GM21515 (cell line): ENCODE measurements at regions not wholly inside any gene's neighbourhood (a gene's known extent, or its start where the extent isn't known, plus 50 kb on each side); places are given as distances from the start of the nearest gene placed in this dataset.
"Not testable (repeated sequence)": the region's sequence is repeated elsewhere in the genome, so short reads cannot be mapped to it uniquely, and the experiment has no call there.

Experiments
- ATAC-seq: cut with Tn5 transposase; IDR thresholded peaks from one replicate; pipeline ENCODE4 v1.9.1; 2021; ENCODE audit not compliant: unreplicated experiment

DNA sequence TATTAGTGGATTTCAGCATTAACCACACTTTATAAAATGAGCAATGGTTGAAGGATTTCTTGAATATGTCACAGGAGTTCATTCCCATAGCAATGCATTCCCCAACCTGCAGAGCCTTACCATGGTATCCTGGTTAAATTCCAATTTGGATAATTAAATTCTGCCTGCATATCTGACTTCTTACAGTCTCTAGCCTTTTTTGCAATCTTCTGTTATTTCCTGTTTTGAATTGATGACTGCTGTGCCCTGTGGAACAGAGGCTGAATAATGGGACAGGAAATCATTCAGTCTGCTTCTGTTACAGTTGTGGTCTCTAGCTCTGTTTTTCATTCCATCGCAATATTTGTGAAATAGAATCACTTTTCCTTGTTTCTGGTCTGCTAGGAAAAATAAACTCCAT lies 1823.9 kb downstream of the PLA2G4A start:
- ATAC-seq, result no peak

DNA sequence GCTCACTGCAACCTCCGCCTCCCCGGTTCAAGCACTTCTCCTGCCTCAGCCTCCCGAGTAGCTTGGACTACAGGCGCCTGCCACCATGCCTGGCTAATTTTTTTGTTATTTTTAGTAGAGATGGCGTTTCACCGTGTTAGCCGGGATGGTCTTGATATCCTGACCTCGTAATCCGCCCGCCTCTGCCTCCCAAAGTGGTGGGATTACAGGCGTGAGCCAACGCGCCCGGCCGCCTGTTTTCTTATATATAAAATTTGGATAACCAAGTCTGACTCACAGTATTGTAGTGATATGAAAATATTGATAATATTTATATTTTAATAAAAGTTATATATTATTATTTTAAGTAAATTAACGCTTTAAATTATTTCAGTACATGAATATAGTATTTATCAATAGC lies 1821.7 kb downstream of the BRINP3 start:
- not testable (repeated sequence) for ATAC-seq

DNA sequence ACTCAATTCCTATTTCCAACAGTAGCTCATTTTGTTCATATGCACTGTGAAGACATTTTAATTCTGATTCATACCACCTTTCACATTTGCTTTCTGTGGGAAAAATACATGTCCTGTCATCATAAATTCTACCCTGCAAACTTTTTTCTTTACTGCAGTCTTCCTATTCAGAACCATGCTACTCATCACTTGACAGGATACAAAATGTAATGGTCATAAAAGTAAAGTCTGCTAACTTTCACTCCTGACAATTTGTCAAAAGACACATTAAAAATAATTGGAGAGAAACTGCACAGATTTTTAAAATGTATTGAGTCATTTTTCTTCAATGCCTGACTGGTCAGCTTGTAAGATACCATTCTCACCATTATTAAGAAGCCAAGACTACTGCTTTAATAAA lies 1817.1 kb downstream of the BRINP3 start:
- no peak for ATAC-seq

DNA sequence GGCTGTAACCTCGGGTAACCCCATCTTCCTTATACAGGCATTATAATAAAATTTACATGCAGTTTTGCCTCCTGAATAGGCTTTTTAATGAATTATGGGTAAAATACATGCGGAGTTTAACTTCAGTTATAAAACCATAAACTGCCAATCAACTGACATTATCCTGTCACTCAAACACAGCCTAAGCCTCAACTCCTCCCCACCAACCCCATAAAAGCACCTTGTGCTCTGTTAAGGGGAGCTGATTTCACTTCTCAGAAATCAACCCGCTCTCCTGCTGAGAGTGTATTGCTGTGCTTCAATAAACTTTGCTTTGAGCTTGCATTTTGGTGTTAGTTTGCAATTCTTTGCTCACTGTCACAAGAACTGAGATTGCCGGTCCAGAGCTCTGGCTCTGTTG lies 1812.2 kb downstream of the BRINP3 start:
- ATAC-seq, result no peak

DNA sequence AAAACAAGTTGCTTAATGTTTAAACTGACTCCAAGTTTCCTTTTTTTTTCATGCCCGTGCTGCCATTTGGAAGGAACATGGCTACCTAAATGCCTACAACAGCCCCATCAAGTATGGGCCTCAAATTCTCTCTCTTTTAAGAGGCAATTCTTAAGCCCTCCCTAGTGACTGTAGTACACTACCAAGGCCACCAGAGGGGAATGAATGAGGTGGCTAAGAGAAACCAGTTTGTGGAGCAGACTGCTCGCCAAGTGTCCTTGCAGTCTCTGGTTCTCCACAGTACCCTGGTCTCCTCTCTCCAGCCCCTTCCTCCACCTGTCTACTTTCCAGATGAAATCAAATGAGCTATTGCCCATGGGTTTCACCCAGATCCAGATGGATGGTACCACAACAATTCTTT lies 1809.6 kb downstream of the BRINP3 start:
- ATAC-seq, result no peak

DNA sequence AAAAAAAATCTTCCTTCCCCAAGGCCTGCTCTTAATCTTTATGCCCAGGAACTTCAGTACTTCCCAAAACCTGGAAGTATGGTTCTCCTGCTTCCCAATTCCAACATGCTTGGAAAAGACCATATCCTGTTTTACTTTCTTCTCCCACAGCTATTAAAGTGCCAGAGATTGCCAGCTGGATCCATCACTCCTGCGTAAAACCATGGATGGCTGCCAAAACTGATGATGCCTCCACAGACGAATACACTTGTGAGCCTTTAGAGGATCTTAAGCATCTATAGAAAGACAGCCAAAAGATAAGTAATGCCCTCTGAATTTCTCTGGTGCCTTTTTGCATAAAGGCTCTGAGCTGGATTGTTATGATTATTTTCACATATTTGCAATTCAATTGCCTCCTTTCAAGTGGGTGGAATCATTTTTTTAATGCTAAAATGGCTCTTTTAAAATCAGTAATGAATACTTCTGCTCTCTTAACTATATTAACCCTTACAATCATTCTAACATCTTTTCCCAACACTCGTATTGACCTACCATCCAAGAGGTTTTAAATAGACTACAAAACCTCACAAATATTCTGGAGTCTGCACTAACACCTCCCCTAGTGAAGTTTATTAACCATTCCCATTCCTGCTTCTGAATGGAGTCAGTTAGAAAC lies 1807.8 kb downstream of the BRINP3 start:
- ATAC-seq, result no peak

DNA sequence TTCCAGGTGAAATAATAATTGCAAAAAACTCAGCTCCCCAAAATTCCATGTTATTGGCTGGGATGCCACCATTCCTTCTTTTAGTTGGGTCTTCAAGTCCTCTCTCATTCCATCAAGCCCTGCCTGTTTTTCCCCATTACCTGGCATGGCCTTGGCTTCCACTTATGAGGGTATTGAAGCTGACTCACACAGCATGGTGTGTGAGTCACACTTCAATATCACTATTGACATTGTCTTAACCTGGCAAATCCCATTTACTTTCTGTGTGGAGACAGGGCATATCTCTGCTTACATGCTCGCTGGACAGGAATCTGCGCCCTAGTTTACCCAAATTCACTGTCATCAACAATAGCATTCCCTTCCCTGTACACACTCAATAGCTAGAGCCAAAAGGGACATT lies 1806.8 kb downstream of the BRINP3 start:
- ATAC-seq, result no peak

DNA sequence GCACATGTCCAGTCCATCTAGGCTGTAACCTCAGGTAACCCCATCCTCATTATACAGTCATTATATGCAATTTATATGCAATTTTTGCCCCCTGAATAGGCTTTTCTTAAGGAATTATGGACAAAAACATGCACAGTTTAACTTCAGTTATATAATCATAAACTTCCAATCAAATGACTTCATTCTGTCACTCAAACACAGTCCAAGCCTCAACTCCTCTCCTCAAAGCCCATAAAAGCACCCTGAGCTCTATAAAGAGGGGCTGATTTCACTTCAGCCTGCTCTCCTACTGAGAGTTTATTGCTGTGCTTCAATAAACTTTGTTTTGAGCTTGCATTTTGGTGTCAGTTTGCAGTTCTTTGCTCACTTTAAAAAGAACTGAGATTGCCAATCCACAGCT lies 1805.5 kb downstream of the BRINP3 start:
- ATAC-seq, result no peak

DNA sequence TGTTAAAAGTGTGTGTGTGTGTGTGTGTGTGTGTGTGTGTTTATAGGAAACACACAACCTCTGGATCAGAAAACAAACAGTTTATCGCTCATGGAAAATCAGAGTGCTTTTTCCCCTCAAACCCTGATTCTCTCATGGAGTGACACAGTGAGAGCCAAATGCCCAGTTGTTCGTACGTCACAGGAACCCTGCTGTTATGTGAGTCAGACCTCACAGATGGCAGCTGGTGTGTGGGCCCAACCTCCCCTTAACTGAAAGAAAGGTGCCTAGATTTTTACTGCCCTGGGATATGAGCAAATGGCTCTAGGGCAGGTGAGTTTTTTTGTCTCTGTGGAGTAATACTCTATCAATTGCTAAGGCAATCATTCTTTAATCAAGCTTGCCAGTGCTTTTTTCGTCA lies 1788.1 kb downstream of the BRINP3 start:
- ATAC-seq, result no peak

DNA sequence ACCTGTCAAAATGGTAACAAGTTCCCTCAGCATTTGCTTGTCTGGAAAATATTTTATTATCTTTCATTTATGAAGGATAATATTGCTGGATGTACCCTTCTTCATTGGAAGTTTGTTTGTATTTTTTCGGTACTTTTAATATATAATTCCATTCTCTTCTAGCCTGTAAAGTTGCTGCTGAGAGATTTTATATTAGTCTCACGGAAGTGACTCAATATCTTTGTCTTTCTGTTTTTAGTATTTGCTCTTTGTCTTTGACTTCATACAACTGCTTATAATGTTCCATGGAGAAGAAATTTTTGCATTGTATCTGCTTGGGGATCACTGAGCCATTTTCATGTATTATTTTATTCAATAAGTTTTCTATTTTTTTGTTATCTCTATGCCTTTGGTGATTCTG lies 1777.5 kb downstream of the BRINP3 start:
- ATAC-seq, result no peak

DNA sequence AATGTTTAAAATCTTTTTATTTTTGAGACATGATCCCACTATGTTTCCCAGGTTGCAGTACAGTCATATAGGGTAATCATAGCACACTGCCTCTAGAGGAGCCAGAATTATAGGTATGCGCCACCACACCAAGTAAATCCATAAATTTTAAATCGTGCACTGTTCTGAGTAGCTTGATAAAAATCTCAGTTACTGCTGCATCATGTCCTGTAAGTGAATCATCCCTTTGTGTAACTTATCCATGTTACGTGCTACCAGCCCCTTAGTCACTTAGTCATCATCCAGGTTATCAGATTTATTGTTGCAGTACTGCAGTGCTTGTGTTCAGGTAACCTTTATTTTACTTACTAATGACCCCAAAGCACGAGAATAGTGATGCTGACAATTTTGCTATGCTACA lies 1770.9 kb downstream of the BRINP3 start:
- ATAC-seq, result no peak

DNA sequence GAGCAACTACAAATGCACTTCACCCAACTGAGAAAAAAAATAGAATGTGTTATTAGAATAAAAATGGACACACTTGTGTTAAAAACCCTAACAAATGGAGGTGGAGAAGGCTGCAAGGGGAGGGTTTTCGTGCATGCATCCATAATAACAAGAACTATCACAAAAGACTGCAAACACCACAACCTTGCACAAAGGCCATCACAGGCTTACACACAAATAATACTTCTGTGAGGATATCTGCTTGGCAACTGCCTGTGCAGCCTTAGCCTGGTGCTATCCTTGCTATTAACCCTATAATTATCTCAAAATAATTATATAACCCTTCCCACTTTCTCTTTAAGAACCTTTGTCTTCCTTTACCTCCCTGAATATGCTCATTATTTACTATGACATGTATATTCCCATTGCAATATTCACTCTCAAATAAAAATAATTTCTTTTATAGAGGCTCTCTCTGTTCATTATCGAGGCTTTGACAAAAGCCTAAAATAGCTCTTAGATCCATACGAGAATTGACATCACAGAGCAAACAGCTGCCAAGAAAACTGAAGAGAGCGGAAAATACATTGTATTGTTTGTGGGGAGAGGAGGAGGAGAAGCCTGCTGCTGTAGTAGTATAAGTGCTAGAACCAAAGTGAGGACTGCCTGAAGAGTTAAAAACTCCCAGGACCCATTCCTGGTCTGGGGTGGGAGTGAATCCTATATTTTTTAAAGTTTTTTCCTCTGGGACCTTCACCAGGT lies 1768.7 kb downstream of the BRINP3 start:
- no peak for ATAC-seq

DNA sequence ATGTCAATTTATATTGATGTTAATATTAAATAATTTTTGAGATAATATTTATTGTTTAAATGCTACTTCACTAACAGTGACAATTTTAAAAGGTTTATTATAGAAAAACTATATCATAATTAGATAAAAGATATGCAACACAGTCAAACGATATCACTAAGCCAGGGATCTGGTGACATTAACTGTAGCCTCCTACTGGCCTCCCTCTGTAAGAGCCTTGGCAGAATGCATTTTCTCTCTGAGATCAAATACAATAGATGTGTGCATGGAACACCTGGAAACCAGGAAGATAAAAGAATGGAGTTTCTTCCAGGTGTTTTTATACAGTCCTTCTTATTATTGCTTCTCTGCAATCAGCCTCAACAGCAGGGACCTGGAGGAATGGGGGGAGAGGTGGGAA lies 1762.1 kb downstream of the BRINP3 start:
- no peak for ATAC-seq

DNA sequence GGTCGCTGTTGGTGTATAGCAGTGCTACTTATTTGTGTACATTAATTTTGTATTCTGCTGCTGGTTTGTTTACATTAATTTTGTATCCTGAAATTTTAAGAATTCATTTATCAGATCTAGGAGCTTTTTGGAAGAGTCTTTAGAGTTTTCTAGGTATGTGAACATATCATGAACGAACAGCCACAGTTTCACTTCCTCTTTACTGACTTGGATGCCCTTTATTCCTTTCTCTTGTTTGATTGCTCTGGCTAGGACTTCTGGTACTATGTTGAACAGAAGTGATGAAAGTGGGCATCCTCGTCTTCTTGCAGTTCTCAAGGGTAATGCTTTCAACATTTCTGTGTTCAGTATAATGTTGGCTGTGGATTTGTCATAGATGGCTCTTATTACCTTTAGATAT lies 1757.9 kb downstream of the BRINP3 start:
- ATAC-seq, result no peak

DNA sequence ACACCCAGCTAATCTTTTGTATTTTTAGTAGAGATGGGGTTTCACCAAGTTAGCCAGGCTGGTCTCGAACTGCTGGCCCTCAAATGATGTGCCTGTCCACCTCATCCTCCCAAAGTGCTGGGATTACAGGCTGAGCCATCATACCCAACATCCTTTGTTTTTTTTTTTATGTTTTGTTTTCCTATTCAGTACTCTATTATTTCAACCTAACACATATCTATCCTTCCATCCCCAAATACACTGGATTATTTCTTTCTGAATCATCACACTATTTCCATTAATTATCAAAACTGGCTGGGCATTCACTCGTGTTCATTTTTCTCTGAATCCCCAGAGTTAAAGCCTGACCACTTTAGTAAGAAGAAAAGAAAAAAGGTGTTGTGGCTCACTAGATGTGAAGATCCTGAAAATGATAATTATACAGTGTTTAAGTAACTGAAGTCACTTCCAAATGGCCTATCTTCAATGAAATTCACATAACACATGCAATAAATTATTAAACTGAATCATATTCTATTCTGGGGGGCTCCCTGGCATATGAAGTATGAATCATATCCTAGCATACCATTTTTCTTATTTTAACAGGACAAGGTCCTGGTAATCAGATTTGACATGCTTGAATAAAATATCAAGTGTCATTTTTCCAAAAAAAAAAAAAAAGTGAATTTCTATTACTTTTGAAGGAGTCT lies 1754.2 kb downstream of the BRINP3 start:
- no peak for ATAC-seq

DNA sequence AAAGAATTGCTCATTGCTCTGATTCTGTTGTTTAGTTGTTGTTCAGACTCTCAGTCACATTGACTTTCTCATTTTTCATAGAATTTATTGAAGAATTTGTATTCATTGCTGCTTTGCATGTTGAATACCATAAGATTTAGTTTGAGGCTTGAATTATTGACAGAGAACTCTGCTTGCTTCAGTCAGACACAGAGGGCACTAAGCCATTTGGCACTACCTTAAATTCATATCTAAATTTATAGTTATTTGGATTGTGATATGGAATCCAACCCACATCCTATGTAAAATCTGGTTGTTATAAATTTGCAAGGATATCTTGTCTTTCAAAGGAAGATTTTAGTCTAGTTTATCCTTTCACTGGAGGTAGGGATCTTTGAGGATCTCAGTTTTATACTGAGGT lies 1748.6 kb downstream of the BRINP3 start:
- no peak for ATAC-seq

DNA sequence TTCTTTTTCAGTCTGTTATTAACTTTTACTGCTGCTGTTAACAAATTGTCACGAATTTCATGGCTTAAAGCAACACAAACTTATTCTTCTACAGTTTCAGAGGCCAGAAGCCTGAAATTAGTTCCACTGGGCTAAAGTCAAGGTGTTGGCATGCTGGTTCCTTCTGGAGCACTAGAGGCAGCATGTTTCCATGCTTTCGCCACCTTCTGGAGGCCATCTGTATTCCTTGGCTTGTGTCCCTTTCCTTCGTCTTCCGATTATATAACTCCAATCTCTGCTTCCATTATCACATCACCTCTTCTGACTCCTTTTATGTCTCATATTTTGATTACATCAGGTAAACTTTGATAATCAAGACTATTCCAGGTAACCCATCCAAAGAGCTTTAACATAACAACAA lies 1742.1 kb downstream of the BRINP3 start:
- ATAC-seq, result no peak

DNA sequence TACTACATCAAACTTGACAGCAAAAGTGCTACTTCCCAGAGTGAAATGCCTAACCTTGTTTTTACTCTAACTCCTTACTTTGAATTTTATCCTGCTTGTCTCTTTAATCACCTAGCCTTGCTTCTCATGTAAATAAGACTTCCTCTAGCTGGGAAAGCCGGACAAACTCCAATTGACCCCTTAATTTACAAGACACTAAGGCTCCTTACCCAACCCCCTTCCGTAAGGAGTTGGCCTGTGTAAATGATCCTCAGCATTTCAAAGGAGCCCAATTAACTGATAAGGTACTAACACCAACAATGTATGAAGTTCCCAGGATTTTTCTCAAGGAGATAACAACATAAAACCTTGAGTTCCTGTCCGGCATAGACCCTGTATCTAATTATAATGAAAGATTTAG lies 1728.4 kb downstream of the BRINP3 start:
- ATAC-seq, result not testable (repeated sequence)

DNA sequence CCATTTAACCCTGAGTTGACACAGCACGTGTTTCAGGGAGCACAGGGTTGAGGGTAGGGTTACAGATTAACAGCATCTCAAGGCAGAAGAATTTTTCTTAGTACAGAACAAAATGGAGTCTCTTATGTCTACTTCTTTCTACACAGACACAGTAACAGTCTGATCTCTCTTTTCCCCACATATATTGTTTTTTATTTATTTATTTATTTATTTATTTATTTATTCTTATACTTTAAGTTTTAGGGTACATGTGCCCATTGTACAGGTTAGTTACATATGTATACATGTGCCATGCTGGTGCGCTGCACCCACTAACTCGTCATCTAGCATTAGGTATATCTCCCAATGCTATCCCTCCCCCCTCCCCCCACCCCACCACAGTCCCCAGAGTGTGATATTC lies 1725.6 kb downstream of the BRINP3 start:
- ATAC-seq, result not testable (repeated sequence)

DNA sequence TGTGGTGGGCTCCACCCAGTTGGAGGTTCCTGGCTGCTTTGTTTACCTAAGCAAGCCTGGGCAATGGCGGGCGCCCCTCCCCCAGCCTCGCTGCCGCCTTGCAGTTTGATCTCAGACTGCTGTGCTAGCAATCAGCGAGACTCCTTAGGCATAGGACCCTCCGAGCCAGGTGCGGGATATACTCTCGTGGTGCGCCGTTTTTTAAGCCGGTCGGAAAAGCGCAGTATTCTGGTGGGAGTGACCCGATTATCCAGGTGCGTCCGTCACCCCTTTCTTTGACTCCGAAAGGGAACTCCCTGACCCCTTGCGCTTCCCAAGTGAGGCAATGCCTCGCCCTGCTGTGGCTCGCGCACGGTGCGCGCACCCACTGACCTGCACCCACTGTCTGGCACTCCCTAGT lies 1719.9 kb downstream of the BRINP3 start:
- ATAC-seq, result not testable (repeated sequence)

DNA sequence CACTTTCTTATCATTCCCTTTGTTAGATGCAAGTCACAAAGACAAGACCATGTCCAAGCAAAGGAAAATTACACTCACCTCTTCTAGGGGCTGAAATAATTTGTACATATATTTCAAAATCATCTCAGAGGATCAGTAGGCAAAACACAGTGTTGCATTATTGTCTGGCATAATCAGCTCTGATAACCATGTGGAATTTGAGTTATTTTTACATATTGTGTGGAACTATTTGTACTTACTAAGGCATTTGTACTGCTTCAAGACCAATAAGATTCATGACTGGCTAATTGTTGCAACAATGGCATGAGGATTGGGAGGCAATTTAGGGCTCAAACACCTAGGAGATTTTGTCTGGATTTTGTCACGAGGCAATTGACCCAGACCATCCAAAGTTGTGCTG lies 1716.4 kb downstream of the BRINP3 start:
- no peak for ATAC-seq

DNA sequence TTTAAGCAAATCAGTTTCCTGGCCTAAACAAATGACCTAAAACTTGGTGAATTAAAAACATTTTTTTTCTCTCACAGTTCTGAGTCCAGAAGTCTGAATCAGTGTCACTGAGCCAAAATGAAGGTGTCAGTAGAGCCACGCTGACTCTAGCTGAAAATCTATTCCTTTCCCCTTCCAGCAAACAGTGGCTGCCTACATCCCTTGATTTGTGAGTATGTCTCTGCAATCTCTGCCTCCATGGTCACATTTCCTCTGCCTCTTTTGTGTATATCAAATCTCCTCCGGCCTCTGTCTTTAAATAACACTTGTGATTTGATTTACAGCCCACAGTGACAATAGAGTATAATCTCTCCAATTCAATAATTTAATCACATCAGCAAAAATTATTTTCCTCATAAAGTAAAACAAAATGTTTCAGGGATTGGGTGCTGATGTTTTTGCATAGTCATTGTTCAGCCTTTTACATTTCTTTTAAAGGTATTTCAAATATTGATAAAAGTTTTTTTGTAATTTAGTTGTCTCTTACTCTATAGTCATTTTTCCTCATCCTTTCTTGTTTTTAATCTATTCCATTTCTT lies 1715.4 kb downstream of the BRINP3 start:
- no peak for ATAC-seq
